Astrocyte of the cerebellum (primary cell): ENCODE measurements at regions not wholly inside any gene's neighbourhood (a gene's known extent, or its start where the extent isn't known, plus 50 kb on each side); places are given as distances from the start of the nearest gene placed in this dataset.

ENCODE experiments used
- DNase-seq: peaks from one replicate; pipeline ENCODE4 v3.0.0-alpha.2; 2011; ENCODE audit warnings: low read depth
- H3K4me3 ChIP-seq: 2 replicates; pipeline ENCODE4 v1.5.1; 2011; ENCODE audit warnings: mild to moderate bottlenecking, low read depth, low read length, moderate library complexity
- CTCF ChIP-seq: IDR thresholded peaks from 2 replicates; pipeline ENCODE4 v1.5.1; 2012; ENCODE audit warnings: low read length, low read depth, moderate library complexity, mild to moderate bottlenecking; ENCODE audit errors: missing control alignments
- in situ Hi-C: cut with HindIII; loops from 2 replicates; pipeline ENCODE4 v1.10.0; 2017; ENCODE audit warnings: low sequenced_read_pairs

GRCh38 chr4:188818300-188818699 is 679.1 kb downstream of the TRIML1 start:
- no peak overlapping the region for H3K4me3 ChIP-seq
- TF ChIP-seq CTCF = no peak
- DNase-seq = no peak
- in situ Hi-C loops = no loop called here

- no peak for DNase-seq
- H3K4me3 ChIP-seq = no peak overlapping the region
- no peak for TF ChIP-seq CTCF
- in situ Hi-C loops = no loop called here
Observed at GRCh38 chr4:188819233-188819632, 680.0 kb downstream of the TRIML1 start.

- DNase-seq = no peak
- in situ Hi-C loops = no loop called here
- no peak overlapping the region for H3K4me3 ChIP-seq
- no peak for TF ChIP-seq CTCF
Observed at GRCh38 chr4:188821500-188821899, 682.3 kb downstream of the TRIML1 start.

- DNase-seq = no peak
- no peak for TF ChIP-seq CTCF
- in situ Hi-C loops = no loop called here
- H3K4me3 ChIP-seq = no peak overlapping the region
Observed at GRCh38 chr4:188822698-188823097, 683.5 kb downstream of the TRIML1 start.

GRCh38 chr4:188824553-188824952 is 685.3 kb downstream of the TRIML1 start:
- no peak for DNase-seq
- no peak for TF ChIP-seq CTCF
- no peak overlapping the region for H3K4me3 ChIP-seq
- in situ Hi-C loops = no loop called here

- H3K4me3 ChIP-seq = no peak overlapping the region
- TF ChIP-seq CTCF = no peak
- in situ Hi-C loops = no loop called here
- DNase-seq = no peak
Observed at GRCh38 chr4:188826393-188826792, 687.2 kb downstream of the TRIML1 start.

GRCh38 chr4:188839704-188840103 is 700.5 kb downstream of the TRIML1 start:
- no peak for TF ChIP-seq CTCF
- no peak for DNase-seq
- no peak overlapping the region for H3K4me3 ChIP-seq
- in situ Hi-C loops = no loop called here
